ENCODE measurements at regions not wholly inside any gene's neighbourhood (a gene's known extent, or its start where the extent isn't known, plus 50 kb on each side); places are given as distances from the start of the nearest gene placed in this dataset.

DNA sequence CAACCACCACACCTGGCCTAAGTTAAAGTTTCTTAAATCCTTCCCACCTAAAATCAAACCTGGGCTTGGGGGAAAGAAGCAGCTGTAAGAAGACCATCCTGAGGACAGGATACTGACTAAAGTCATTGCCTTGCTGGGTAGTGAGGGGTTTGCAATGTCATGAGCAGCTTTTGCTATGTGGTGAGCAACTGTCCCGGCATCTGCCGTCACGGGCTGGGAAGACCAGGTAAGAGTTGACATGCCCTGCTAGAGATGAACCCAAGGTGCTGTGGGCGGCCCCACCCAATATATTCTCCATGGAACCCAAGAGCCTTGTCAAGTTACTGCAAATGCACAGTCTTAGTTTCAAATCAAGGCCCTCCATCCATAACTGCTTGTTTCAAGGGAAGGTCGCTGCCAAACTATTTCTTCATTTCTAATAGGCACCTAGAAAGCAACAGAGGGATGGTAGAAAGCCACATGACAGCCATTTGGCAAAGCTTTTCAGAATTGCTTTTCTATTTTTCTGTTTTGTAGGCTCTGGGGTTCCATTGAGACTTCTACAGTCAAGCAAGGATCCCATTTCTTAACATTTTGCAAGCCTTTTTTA lies 357.8 kb upstream of the JARID2 start:
- intact Hi-C loops (cut with micrococcal nuclease) = no loop called here
- no TSS peak for BruUV-seq (replicated peaks)
- Histone ChIP-seq H3K4me2 (ENCODE audit: low read length) (no peak overlapping the region), H3K36me3 (ENCODE audit: control insufficient read depth in 1 of 2, insufficient read depth in 2 of 2, low read length in 2 of 2) (no peaks in the 10 kb centered on the region), H3K9ac (ENCODE audit: low read length) (no peak overlapping the region), H3K9me2 (ENCODE audit: insufficient read depth) (no peaks in the 10 kb centered on the region), H3K4me3 (replicated peaks in 1 of 2; ENCODE audit: low read depth in 1 of 2, low read length in 2 of 2) (no peak overlapping the region), H3K9me3 (ENCODE audit: control insufficient read depth in 1 of 2, insufficient read depth in 1 of 2, low read depth in 1 of 2, low read length in 2 of 2) (no peaks in the 10 kb centered on the region), H3K79me2 (ENCODE audit: insufficient read depth, low read length) (no peaks in the 10 kb centered on the region), H2AFZ (ENCODE audit: low read depth, low read length, poor library complexity, severe bottlenecking) (no peak overlapping the region), H3K27me3 (ENCODE audit: insufficient read depth, low read length) (no peaks in the 10 kb centered on the region), H4K20me1 (ENCODE audit: insufficient read depth) (no peaks in the 10 kb centered on the region), H3K27ac (ENCODE audit: low read depth, low read length) (no peak overlapping the region), H3K4me1 (ENCODE audit: control insufficient read depth in 1 of 2, insufficient read depth in 2 of 2, low read length in 2 of 2) (peaks cover 0 to 7% of the 10 kb centered on the region in 2 experiments; a peak in 2 of 4 replicates)
- ChIA-PET POLR2A (no interaction called here), CTCF (no interaction called here), RAD21 (ENCODE audit: low non-redundant PET in 1 of 2, low total read pairs in 2 of 2, uncharacterized antibody in 2 of 2, unreplicated experiment in 2 of 2) (no interaction called here)
- TF ChIP-seq TCF7L2 (IDR thresholded peaks at IDR 0.05; ENCODE audit: borderline replicate concordance, extremely low read depth, insufficient read depth, insufficient read length) = no peak
- TF ChIP-seq, protein P1, sequence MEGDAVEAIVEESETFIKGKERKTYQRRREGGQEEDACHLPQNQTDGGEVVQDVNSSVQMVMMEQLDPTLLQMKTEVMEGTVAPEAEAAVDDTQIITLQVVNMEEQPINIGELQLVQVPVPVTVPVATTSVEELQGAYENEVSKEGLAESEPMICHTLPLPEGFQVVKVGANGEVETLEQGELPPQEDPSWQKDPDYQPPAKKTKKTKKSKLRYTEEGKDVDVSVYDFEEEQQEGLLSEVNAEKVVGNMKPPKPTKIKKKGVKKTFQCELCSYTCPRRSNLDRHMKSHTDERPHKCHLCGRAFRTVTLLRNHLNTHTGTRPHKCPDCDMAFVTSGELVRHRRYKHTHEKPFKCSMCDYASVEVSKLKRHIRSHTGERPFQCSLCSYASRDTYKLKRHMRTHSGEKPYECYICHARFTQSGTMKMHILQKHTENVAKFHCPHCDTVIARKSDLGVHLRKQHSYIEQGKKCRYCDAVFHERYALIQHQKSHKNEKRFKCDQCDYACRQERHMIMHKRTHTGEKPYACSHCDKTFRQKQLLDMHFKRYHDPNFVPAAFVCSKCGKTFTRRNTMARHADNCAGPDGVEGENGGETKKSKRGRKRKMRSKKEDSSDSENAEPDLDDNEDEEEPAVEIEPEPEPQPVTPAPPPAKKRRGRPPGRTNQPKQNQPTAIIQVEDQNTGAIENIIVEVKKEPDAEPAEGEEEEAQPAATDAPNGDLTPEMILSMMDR (IDR thresholded peaks at IDR 0.05 in 2 of 3, conservative IDR thresholded peaks at IDR 0.05 in 1 of 3; ENCODE audit: borderline replicate concordance in 1 of 3, insufficient read depth in 1 of 3, low read depth in 2 of 3, low read length in 2 of 3) = no peak
- no peak for TF ChIP-seq ZFX (IDR thresholded peaks at IDR 0.05)
- TF ChIP-seq FOSL1 (IDR thresholded peaks at IDR 0.05; ENCODE audit: low read depth) = no peak
- no peak for TF ChIP-seq JUND (IDR thresholded peaks at IDR 0.05)
- TF ChIP-seq POLR2A (IDR thresholded peaks at IDR 0.05; ENCODE audit: borderline replicate concordance, extremely low read depth, insufficient read depth, insufficient read length) = no peak
- no peak for TF ChIP-seq SIN3A (IDR thresholded peaks at IDR 0.05; ENCODE audit: low read depth)
- TF ChIP-seq CEBPB (IDR thresholded peaks at IDR 0.05; ENCODE audit: low read depth) = no peak
- TF ChIP-seq POLR2AphosphoS5 (IDR thresholded peaks at IDR 0.05; ENCODE audit: low read depth, low read length) = no peak
- no peak for TF ChIP-seq YY1 (IDR thresholded peaks at IDR 0.05; ENCODE audit: extremely low read depth, insufficient replicate concordance, low read depth, low read length)
- TF ChIP-seq SP1 (IDR thresholded peaks at IDR 0.05; ENCODE audit: low read depth) = no peak
- no peak for TF ChIP-seq EGR1 (IDR thresholded peaks at IDR 0.05; ENCODE audit: low read depth)
- TF ChIP-seq EZH2 (IDR thresholded peaks at IDR 0.05) = no peak
- TF ChIP-seq, protein P2, sequence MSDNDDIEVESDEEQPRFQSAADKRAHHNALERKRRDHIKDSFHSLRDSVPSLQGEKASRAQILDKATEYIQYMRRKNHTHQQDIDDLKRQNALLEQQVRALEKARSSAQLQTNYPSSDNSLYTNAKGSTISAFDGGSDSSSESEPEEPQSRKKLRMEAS (IDR thresholded peaks at IDR 0.05) = no peak
- TF ChIP-seq, protein P3, sequence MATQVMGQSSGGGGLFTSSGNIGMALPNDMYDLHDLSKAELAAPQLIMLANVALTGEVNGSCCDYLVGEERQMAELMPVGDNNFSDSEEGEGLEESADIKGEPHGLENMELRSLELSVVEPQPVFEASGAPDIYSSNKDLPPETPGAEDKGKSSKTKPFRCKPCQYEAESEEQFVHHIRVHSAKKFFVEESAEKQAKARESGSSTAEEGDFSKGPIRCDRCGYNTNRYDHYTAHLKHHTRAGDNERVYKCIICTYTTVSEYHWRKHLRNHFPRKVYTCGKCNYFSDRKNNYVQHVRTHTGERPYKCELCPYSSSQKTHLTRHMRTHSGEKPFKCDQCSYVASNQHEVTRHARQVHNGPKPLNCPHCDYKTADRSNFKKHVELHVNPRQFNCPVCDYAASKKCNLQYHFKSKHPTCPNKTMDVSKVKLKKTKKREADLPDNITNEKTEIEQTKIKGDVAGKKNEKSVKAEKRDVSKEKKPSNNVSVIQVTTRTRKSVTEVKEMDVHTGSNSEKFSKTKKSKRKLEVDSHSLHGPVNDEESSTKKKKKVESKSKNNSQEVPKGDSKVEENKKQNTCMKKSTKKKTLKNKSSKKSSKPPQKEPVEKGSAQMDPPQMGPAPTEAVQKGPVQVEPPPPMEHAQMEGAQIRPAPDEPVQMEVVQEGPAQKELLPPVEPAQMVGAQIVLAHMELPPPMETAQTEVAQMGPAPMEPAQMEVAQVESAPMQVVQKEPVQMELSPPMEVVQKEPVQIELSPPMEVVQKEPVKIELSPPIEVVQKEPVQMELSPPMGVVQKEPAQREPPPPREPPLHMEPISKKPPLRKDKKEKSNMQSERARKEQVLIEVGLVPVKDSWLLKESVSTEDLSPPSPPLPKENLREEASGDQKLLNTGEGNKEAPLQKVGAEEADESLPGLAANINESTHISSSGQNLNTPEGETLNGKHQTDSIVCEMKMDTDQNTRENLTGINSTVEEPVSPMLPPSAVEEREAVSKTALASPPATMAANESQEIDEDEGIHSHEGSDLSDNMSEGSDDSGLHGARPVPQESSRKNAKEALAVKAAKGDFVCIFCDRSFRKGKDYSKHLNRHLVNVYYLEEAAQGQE (IDR thresholded peaks at IDR 0.05; ENCODE audit: low read depth) = no peak
- no peak for TF ChIP-seq ZNF274 (IDR thresholded peaks at IDR 0.05; ENCODE audit: low read depth, low read length)
- no peak for TF ChIP-seq ELF1 (IDR thresholded peaks at IDR 0.05; ENCODE audit: borderline replicate concordance, low read depth)
- TF ChIP-seq, protein P4, sequence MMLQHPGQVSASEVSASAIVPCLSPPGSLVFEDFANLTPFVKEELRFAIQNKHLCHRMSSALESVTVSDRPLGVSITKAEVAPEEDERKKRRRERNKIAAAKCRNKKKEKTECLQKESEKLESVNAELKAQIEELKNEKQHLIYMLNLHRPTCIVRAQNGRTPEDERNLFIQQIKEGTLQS (IDR thresholded peaks at IDR 0.05) = no peak
- TF ChIP-seq RAD21 (IDR thresholded peaks at IDR 0.05; ENCODE audit: low read depth) = no peak
- ATAC-seq (no peak), DNase-seq (ENCODE audit: low read depth, low spot score) (no peak)

All from HCT116 (cell line).